ENCODE measurements at regions not wholly inside any gene's neighbourhood (a gene's known extent, or its start where the extent isn't known, plus 50 kb on each side); places are given as distances from the start of the nearest gene placed in this dataset.
A peak's percentile ranks its signal among the peaks of the same experiment; 100 is the strongest.

- DNase-seq (no peak), ATAC-seq (peak in 1 of 8 donors; percentile 57)
- WGBS, 2 donors = 8 to 12% methylated on average over 2 of the region's 2 CpGs
- Histone ChIP-seq H3K27ac (no peak overlapping the region), H3K4me3 (no peak overlapping the region), H3K27me3 (peaks cover 0 to 8% (median 0%) of the 10 kb centered on the region in 7 donors), H3K36me3 (no peaks in the 10 kb centered on the region), H3K4me1 (no peaks in the 10 kb centered on the region), H3K9me3 (no peaks in the 10 kb centered on the region)
- peak in 8 of 9 donors; percentile 36 to 70 (median 63) for TF ChIP-seq CTCF (IDR thresholded peaks at IDR 0.05)
- intact Hi-C loops (cut with DNase I) = loop anchor here in 9 of 10 donors (2.0 to 10.0 kb wide), 9 partner anchors 241 to 903 kb away; no protein-coding TSS in a partner anchor
Observed at GRCh38 chr19:27974082-27974513, 1238.9 kb downstream of the UQCRFS1 start.

- H3K27ac ChIP-seq = no peak overlapping the region
- no peak overlapping the region for H3K4me3 ChIP-seq
- DNase-seq (no peak), ATAC-seq (no peak)
- no peak for TF ChIP-seq CTCF (IDR thresholded peaks at IDR 0.05)
- H3K36me3 ChIP-seq = no peaks in the 10 kb centered on the region
- intact Hi-C loops (cut with DNase I) = loop anchor here in 8 of 10 donors (1.0 to 10.0 kb wide), 10 partner anchors 242 to 905 kb away; no protein-coding TSS in a partner anchor
- H3K9me3 ChIP-seq = no peaks in the 10 kb centered on the region
- WGBS, 2 donors = 41% methylated on average over 5 of the region's 5 CpGs
- H3K27me3 ChIP-seq = peaks cover 0 to 8% (median 0%) of the 10 kb centered on the region in 7 donors
- H3K4me1 ChIP-seq = no peaks in the 10 kb centered on the region
Observed at GRCh38 chr19:27972291-27973040, 1240.5 kb downstream of the UQCRFS1 start.

GRCh38 chr19:27971869-27972268 is 1241.1 kb downstream of the UQCRFS1 start:
- no peaks in the 10 kb centered on the region for H3K4me1 ChIP-seq
- DNase-seq (no peak), ATAC-seq (no peak)
- no peaks in the 10 kb centered on the region for H3K9me3 ChIP-seq
- WGBS, 2 donors = 90 to 94% methylated on average over 2 of the region's 2 CpGs
- intact Hi-C loops (cut with DNase I) = loop anchor here in 8 of 10 donors (2.0 to 10.0 kb wide), 9 partner anchors 243 to 905 kb away; no protein-coding TSS in a partner anchor
- no peaks in the 10 kb centered on the region for H3K36me3 ChIP-seq
- peaks cover 0 to 3% (median 0%) of the 10 kb centered on the region in 7 donors for H3K27me3 ChIP-seq
- H3K27ac ChIP-seq = no peak overlapping the region
- no peak overlapping the region for H3K4me3 ChIP-seq
- TF ChIP-seq CTCF (IDR thresholded peaks at IDR 0.05) = no peak

- Histone ChIP-seq H3K9me3 (no peaks in the 10 kb centered on the region), H3K4me3 (no peak overlapping the region), H3K27me3 (no peaks in the 10 kb centered on the region), H3K27ac (no peak overlapping the region), H3K36me3 (no peaks in the 10 kb centered on the region), H3K4me1 (no peaks in the 10 kb centered on the region)
- no peak for TF ChIP-seq CTCF (IDR thresholded peaks at IDR 0.05)
- DNase-seq (no peak), ATAC-seq (no peak)
- WGBS, 2 donors = 25 to 45% methylated on average over 5 of the region's 5 CpGs
- intact Hi-C loops (cut with DNase I) = loop anchor here in 8 of 10 donors (5.0 to 10.0 kb wide), 8 partner anchors 244 to 906 kb away; no protein-coding TSS in a partner anchor
Observed at GRCh38 chr19:27971071-27971470, 1241.9 kb downstream of the UQCRFS1 start.

All from heart right ventricle (tissue), 16 donors.